Adrenal gland (tissue), 5 donors: ENCODE measurements at regions not wholly inside any gene's neighbourhood (a gene's known extent, or its start where the extent isn't known, plus 50 kb on each side); places are given as distances from the start of the nearest gene placed in this dataset.

Experiments
- CTCF ChIP-seq, 6 experiments: fragments of 450-650 bp in 4 of 6; fragments of 200-600 bp in 2 of 6; sonication (generic) in 1 of 6; IDR thresholded peaks; 1 replicate in 5 of 6; 2 replicates in 1 of 6; pipeline versions ENCODE4 v1.5.1 to v1.8.0; 2016 to 2021; ENCODE audit warnings: antibody characterized with exemption in 6 of 6, mild to moderate bottlenecking in 2 of 6, moderate library complexity in 1 of 6
- POLR2A ChIP-seq, 2 donors: fragments of 450-650 bp; IDR thresholded peaks; one replicate each; pipeline ENCODE4 v1.6.1; 2017; ENCODE audit warnings: antibody characterized with exemption in 2 of 2, mild to moderate bottlenecking in 2 of 2, moderate library complexity in 1 of 2
- donor health status: DM: no; HTN: no; CAD: no.

- TF ChIP-seq CTCF (IDR thresholded peaks at IDR 0.05) (no peak), POLR2A (IDR thresholded peaks at IDR 0.05) (no peak)
Observed at GRCh38 chr9:38277601-38278200, 114.8 kb upstream of the ALDH1B1 start.
